ENCODE measurements at regions not wholly inside any gene's neighbourhood (a gene's known extent, or its start where the extent isn't known, plus 50 kb on each side); places are given as distances from the start of the nearest gene placed in this dataset.

DNA sequence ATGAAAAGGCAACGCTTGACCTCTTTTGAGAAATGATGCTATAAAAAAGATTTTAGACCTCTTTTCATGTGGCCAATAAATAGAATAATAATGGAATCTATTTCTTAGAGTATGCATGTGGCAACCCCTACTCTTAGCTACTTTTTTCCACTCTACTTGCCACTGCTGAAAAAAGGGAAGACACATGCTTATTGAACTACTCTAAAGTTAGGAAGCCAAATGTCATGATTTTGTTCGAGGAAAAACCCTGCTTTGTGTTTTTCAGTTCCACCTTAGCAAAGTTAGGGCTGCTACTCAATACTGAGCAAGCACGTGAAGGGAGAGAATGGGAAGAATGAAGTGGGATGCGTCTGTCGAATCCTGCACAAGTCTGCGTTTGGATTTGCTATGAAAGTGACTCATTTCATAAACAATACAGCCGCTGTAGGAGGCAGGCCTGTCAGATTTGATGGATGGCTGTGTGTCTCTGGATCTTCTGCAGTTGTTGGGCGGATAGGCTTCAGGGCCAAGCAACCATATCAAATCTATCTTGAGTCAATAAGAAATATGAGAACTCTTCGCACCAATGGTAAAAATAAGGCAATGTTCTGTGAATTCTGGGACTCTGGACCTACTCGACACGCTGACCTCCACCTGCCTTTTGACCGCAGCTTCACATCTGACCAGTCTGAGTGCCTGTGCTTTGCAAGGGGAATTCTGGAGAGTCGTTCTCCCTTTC is 333.6 kb downstream of the PIK3R1 start:
- no peak for TF ChIP-seq GATA1 (IDR thresholded peaks at IDR 0.05; ENCODE audit: low read depth, low read length)
- no peak for TF ChIP-seq POLR2A (IDR thresholded peaks at IDR 0.05; ENCODE audit: low read length)
- DNase-seq = no peak

DNA sequence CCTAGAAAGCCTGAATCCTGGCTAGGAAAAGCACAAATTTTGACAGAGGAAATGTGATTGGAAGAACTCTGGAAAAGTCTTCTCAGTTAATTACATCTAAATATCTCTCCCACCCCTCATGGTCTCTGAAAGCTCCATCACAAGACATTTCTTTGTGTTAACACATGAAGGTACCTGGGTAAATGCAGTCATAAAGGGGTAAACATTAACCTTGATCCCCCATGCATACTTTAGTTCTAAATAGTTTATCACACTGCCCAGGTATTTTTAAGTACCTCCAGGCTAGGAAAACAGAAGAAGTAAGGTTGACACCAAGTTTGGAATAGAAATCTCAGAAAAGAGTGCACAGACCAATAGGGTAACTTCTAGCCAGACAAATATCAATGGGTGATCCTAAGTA is 334.5 kb downstream of the PIK3R1 start:
- TF ChIP-seq POLR2A (IDR thresholded peaks at IDR 0.05; ENCODE audit: low read length) (no peak), GATA1 (IDR thresholded peaks at IDR 0.05; ENCODE audit: low read depth, low read length) (no peak)

DNA sequence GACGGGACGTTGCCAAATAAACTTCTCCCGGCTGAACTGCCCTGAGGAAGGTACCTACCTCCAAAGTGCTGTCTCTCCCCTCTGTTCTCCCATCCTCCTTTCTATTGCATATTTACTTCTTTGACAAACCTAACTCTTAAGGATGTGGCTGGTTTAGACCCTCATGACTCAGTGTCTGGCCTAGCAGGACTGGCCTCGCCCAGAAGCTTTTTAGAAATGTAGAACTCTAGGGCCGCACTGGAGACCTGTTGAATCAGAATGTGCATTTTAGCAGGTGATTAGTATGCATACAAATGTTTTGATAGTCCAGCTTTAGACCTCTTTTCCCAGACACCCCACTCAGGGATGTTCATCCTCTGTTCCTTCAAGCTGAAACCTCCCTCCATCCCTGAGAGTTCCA is 335.9 kb downstream of the PIK3R1 start:
- TF ChIP-seq POLR2A (IDR thresholded peaks at IDR 0.05; ENCODE audit: low read length) (no peak), GATA1 (IDR thresholded peaks at IDR 0.05; ENCODE audit: low read depth, low read length) (no peak)
- no peak for DNase-seq

More for the DNA sequence above, 334.5 kb downstream of the PIK3R1 start:
- DNase-seq = no peak

DNA sequence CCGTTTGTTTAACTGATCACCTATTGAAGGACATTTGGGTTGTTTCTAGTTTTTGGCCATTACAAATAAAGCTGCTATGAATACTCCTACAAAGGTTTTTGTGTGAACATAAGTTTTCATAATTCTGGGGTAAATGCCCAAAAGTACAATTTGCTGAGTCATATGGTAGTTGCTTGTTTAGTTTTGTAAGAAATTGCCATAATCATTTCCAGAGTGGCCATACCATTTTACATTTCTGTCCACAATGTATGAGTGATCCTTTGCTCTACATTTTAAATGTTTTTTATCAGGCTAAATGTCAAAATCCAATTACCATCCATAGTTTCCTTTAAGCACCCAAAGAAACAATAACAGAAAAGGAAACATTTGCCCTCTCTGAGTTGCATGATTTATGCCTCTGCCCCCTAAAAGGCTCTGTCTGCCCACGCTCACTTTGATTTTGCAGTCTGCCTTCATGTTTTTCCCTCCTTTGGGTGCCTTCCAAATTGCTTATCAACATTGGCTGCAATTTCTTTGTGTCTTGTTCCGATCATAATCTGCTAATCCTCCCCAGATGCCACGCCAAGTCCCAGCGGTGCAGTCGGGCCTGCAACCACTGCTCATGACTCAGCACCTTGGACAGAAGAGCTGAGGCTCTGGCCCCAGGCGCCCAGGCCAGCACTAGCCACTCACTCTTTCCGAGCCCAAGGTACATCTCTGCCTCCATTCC is 339.2 kb downstream of the PIK3R1 start:
- peak; percentile 23 to 49 for DNase-seq
- TF ChIP-seq GATA1 (IDR thresholded peaks at IDR 0.05; ENCODE audit: low read depth, low read length) (no peak), POLR2A (IDR thresholded peaks at IDR 0.05; ENCODE audit: low read length) (no peak)

DNA sequence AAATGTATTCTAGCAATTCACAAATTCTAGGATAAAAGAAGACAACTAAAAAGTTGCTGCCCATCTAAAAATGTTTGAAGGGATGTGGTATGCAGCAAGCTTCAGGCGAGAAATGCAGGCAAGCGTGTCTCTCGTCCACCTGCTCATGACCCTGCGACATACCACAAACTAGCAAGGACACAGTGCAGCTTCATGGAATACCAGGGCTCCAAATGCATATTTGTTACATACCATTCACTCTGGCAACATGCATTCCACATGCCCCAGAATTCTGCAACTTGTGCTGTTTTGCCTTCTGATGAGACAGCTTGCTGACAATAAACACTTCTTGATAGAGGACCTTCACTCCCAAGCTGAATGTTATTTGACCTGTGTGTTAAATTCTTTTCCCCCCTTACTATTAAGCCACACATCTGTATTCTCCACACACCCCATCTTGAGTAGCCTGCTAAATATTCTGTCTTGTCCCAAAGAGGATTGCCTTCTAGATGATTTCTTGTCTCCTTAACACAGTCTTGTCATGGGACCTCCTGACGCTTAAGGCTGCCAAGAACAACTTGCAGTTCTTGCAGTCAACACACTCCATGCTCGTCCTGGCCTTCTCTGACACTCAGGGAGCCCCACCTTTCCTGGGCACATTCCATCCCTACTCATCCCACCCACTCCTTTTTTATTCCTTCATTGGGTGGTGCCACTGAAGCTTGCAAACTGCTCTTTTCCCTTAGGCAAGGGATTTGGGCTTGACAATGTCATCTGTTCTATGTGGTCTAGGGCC is 340.5 kb downstream of the PIK3R1 start:
- TF ChIP-seq POLR2A (IDR thresholded peaks at IDR 0.05; ENCODE audit: low read length) (no peak), GATA1 (IDR thresholded peaks at IDR 0.05; ENCODE audit: low read depth, low read length) (no peak)

DNA sequence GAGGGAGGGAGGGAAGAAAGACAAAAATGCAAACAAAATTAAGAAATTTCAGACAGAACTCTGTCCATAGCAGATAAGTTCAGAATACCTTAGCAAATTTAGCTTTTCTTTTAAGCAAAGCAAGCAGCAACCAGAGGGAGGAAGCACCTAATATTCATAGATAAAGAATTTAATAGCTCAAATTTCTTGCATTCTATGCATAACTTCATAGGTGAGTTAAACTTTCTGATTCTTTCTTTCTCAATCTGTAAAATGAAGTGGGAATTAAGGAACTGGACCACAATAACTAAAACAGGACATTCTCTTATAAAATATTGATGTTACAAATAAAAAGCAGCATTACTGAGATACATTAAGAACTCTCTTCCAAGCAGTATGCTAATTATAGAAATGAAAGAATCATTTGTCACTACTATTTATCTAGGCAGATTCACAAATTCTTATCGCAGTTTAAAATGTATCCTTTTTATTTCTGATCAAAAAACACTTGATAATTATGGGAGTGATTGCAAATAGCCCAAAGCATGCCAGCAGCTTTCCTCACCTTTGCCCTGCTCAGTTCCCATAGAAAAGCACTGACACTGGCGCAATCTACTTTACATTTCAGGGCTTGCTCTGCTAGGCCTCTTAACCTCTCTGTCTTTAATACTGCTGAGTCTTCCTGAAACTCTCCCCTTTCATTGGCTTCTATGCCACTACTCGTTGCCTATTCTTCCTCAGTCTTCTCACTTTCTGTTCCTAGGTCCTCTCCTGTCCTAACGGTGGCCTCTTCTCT is 341.8 kb downstream of the PIK3R1 start:
- DNase-seq = no peak
- TF ChIP-seq POLR2A (IDR thresholded peaks at IDR 0.05; ENCODE audit: low read length) = no peak
- TF ChIP-seq GATA1 (IDR thresholded peaks at IDR 0.05; ENCODE audit: low read depth, low read length) = no peak

More for the DNA sequence above, 340.5 kb downstream of the PIK3R1 start:
- no peak for DNase-seq

DNA sequence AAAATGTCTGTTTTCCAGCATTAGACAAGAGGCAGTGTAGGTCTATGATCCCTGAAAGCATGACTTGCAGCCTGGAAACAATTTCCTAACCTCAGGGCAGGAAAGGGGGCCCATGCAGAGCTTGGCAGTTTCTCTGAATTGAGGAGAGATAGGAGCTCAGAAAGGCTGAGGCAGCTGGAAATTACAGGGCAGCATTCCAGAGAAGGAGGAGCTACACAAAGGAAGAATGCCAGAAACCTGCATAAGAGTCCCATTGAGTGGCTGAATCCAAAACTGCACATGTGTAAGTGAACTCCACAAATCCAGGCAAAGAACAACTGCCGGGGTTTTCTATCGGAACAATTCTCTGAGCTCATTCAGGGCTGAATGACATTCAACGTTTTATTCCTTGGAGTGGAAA is 346.8 kb downstream of the PIK3R1 start:
- TF ChIP-seq GATA1 (IDR thresholded peaks at IDR 0.05; ENCODE audit: low read depth, low read length) (no peak), POLR2A (IDR thresholded peaks at IDR 0.05; ENCODE audit: low read length) (no peak)
- DNase-seq = no peak

DNA sequence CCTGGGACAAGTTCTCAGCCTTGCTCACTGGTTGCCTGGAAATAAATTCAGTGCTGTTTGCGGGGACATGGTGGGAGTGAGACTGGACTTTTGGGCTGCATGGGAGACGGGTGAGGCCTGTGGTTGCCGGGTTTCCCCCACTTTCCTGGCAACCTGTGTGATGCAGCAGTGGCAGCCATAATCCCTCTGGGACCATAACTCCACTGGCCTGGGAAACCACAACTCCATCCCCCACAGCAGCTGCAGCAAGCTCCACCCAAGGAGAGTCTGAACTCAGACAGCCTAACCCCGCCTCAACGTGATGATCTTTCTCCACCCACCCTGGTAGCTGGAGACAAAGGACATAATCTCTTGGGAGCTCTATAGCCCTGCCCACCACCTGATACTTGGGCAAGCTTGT is 349.9 kb downstream of the PIK3R1 start:
- no peak for TF ChIP-seq GATA1 (IDR thresholded peaks at IDR 0.05; ENCODE audit: low read depth, low read length)
- TF ChIP-seq POLR2A (IDR thresholded peaks at IDR 0.05; ENCODE audit: low read length) = no peak
- DNase-seq = no peak

DNA sequence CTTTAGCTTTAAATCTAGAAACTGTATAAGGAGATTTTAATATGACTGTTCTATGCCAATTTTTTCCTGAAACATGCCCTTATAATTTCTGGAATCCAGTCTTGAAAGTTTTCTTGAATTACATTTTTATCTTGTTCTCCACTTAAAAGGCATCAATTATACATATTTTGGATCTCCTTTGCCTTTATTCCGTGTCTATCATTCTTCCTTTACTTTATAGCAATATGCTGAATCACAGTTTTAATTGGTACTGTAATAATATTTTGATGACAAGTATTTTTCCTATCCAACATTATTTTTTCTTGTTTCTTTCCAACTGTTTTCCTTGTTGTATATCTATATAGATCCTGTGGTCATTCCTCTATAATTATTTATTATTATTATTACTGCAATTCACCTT is 361.2 kb downstream of the PIK3R1 start:
- TF ChIP-seq POLR2A (IDR thresholded peaks at IDR 0.05; ENCODE audit: low read length) (no peak), GATA1 (IDR thresholded peaks at IDR 0.05; ENCODE audit: low read depth, low read length) (no peak)
- DNase-seq = no peak

DNA sequence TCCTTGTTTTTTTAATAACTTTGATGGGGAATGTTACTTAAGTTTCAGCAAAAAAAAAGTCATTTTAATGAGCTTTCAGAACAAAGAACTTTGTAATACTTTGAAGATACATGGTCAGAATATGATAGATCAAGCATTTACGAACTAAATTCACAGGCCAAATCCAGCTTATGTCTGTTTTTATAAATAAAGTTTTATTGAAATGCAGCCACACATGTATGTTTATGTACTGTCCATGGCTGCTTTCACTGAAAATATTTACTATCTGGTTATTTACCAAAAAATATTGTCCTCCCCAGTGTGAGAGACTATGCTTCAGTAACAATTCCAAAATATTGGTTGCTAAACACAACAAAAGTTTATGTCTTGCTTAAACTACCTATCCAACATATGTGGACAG is 366.7 kb downstream of the PIK3R1 start:
- no peak for DNase-seq
- TF ChIP-seq GATA1 (IDR thresholded peaks at IDR 0.05; ENCODE audit: low read depth, low read length) = no peak
- TF ChIP-seq POLR2A (IDR thresholded peaks at IDR 0.05; ENCODE audit: low read length) = no peak

DNA sequence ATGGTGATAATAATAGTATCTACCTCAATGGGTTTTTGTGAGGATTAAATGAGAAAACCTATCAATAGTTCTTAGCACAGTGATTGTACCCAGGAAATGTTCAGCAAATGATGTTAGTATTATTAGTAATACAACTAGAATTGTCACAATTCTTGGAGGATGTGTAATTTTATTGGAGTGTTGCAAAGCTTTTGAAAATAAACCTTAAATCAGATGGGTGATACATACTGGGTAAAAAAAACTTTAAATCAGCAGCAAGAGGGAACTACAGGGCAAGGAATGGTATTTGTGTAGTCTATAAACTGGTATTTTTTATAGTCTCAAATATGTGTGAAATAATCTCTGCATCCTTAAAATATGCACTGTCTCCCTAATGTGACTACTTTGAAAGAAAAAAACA is 371.6 kb downstream of the PIK3R1 start:
- TF ChIP-seq POLR2A (IDR thresholded peaks at IDR 0.05; ENCODE audit: low read length) (no peak), GATA1 (IDR thresholded peaks at IDR 0.05; ENCODE audit: low read depth, low read length) (no peak)

DNA sequence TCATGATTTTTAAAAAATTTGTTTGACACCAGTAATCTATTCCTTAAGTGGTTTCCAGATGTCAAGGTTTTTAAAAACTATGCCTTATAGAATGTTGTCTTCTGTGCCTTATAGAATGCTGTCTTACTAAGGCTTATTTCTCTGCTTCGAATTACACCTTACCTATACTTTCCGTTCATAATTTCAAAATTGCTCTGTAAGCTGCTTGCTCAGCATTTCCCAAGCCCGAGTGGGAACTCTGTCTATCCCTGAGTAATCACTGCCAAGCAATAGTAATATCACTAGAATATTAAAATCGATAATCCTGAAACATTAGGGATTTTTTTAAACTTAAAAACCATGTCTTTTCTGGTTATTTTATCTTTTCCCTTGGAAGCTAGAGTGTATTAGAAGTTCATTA is 376.3 kb downstream of the PIK3R1 start:
- no peak for DNase-seq
- no peak for TF ChIP-seq POLR2A (IDR thresholded peaks at IDR 0.05; ENCODE audit: low read length)
- no peak for TF ChIP-seq GATA1 (IDR thresholded peaks at IDR 0.05; ENCODE audit: low read depth, low read length)

More for the DNA sequence above, 371.6 kb downstream of the PIK3R1 start:
- no peak for DNase-seq

DNA sequence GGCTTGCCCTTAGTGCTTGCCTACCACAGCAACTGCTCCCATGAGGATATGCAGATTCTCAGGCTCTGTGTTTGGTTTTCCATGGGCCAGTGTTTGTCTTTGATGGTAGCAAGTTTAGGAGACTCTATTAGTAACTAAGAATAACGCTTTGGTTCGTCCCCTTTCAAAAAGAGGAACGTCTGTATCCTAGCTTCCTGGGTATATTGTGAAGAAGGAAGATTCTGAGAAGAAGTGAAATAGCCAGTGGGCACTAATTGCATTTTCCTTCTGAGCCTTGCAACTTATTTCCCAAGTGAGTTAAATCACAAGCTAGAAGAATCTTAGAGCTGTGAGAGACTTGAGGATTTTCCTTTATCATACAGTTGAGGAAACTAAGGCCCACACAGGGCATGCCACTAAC is 376.8 kb downstream of the PIK3R1 start:
- no peak for DNase-seq

More for the DNA sequence above, 376.8 kb downstream of the PIK3R1 start:
- TF ChIP-seq GATA1 (IDR thresholded peaks at IDR 0.05; ENCODE audit: low read depth, low read length) = no peak
- no peak for TF ChIP-seq POLR2A (IDR thresholded peaks at IDR 0.05; ENCODE audit: low read length)
